Spinal cord (tissue), 9 donors: ENCODE measurements at regions not wholly inside any gene's neighbourhood (a gene's known extent, or its start where the extent isn't known, plus 50 kb on each side); places are given as distances from the start of the nearest gene placed in this dataset.
"Not testable (repeated sequence)": the region's sequence is repeated elsewhere in the genome, so short reads cannot be mapped to it uniquely, and the experiment has no call there.

ENCODE experiments used
- DNase-seq, 6 donors: peaks; one replicate each; pipeline versions ENCODE4 v3.0.0 to v3.0.0-alpha.2; 2013 to 2015; ENCODE audit warnings: low spot score in 6 of 6, low read depth in 4 of 6
- H3K27ac ChIP-seq: one replicate; pipeline ENCODE4 v1.5.1; 2013; ENCODE audit warnings: low read depth, low read length, control low read depth
- H3K27me3 ChIP-seq: one replicate; pipeline ENCODE4 v1.6.1; 2013; ENCODE audit warnings: low read length; ENCODE audit not compliant: control insufficient read depth, insufficient read depth
- H3K36me3 ChIP-seq: one replicate; pipeline ENCODE4 v1.6.1; 2013; ENCODE audit warnings: low read length; ENCODE audit not compliant: control insufficient read depth, insufficient read depth
- H3K4me1 ChIP-seq: one replicate; pipeline ENCODE4 v1.6.1; 2013; ENCODE audit warnings: low read length; ENCODE audit not compliant: control insufficient read depth, insufficient read depth
- H3K4me3 ChIP-seq: one replicate; pipeline ENCODE4 v1.5.1; 2013; ENCODE audit warnings: low read depth, low read length, control low read depth
- H3K9me3 ChIP-seq: one replicate; pipeline ENCODE4 v1.6.1; 2013; ENCODE audit warnings: low read length; ENCODE audit not compliant: control insufficient read depth, insufficient read depth
- WGBS: methylation state at CpG from one replicate; pipeline ENCODE4 v1.1.5; 2013; ENCODE audit warnings: missing lambda C conversion rate; ENCODE audit not compliant: insufficient coverage; 5-methylcytosine and 5-hydroxymethylcytosine counted together
- donor health status: healthy.

GRCh38 chrX:26557691-26558321, 341.8 kb downstream of the MAGEB5 start:
- Histone ChIP-seq H3K27me3 (no peaks in the 10 kb centered on the region), H3K9me3 (peaks cover 3% of the 10 kb centered on the region), H3K36me3 (no peaks in the 10 kb centered on the region), H3K27ac (no peak overlapping the region), H3K4me3 (no peak overlapping the region), H3K4me1 (no peaks in the 10 kb centered on the region)
- 86% methylated on average over 35 of the region's 35 CpGs for WGBS
- DNase-seq, result no peak

- not testable (repeated sequence) for H3K4me1 ChIP-seq, H3K36me3 ChIP-seq, H3K27me3 ChIP-seq, H3K27ac ChIP-seq, H3K4me3 ChIP-seq, DNase-seq, H3K9me3 ChIP-seq
- 42% methylated on average over 8 of the region's 8 CpGs for WGBS
Measured at GRCh38 chrX:26525768-26526167, 309.8 kb downstream of the MAGEB5 start.

- DNase-seq, result no peak
- Histone ChIP-seq H3K4me1 (no peaks in the 10 kb centered on the region), H3K36me3 (no peaks in the 10 kb centered on the region), H3K27ac (no peak overlapping the region), H3K9me3 (no peaks in the 10 kb centered on the region), H3K4me3 (no peak overlapping the region), H3K27me3 (no peaks in the 10 kb centered on the region)
- WGBS, result no CpG with 5 or more reads among the region's 2 CpGs
Measured at GRCh38 chrX:26522501-26522900, 306.5 kb downstream of the MAGEB5 start.

- H3K36me3 ChIP-seq, result no peaks in the 10 kb centered on the region
- no CpG with 5 or more reads among the region's 5 CpGs for WGBS
- peak in 4 of 6 donors; percentile 1 to 86 (median 4) for DNase-seq
- H3K27me3 ChIP-seq, result no peaks in the 10 kb centered on the region
- no peaks in the 10 kb centered on the region for H3K4me1 ChIP-seq
- no peaks in the 10 kb centered on the region for H3K9me3 ChIP-seq
- H3K4me3 ChIP-seq, result no peak overlapping the region
- no peak overlapping the region for H3K27ac ChIP-seq
Measured at GRCh38 chrX:26511589-26512363, 295.8 kb downstream of the MAGEB5 start.

GRCh38 chrX:26470941-26471340, 255.0 kb downstream of the MAGEB5 start:
- H3K27me3 ChIP-seq, result no peaks in the 10 kb centered on the region
- H3K36me3 ChIP-seq, result no peaks in the 10 kb centered on the region
- no peak overlapping the region for H3K27ac ChIP-seq
- DNase-seq, result no peak
- no peaks in the 10 kb centered on the region for H3K4me1 ChIP-seq
- H3K9me3 ChIP-seq, result peaks cover 3% of the 10 kb centered on the region
- WGBS, result no CpG with 5 or more reads among the region's 5 CpGs
- no peak overlapping the region for H3K4me3 ChIP-seq

- DNase-seq, result no peak
- H3K4me3 ChIP-seq, result no peak overlapping the region
- 88% methylated on average over 3 of the region's 4 CpGs for WGBS
Measured at GRCh38 chrX:26466387-26466786, 250.4 kb downstream of the MAGEB5 start.

GRCh38 chrX:26445288-26445687, 229.3 kb downstream of the MAGEB5 start:
- Histone ChIP-seq H3K27ac (no peak overlapping the region), H3K27me3 (no peaks in the 10 kb centered on the region), H3K4me3 (no peak overlapping the region), H3K4me1 (no peaks in the 10 kb centered on the region), H3K36me3 (no peaks in the 10 kb centered on the region), H3K9me3 (no peaks in the 10 kb centered on the region)
- no peak for DNase-seq
- WGBS, result no CpG with 5 or more reads among the region's 2 CpGs

More at GRCh38 chrX:26466387-26466786, 250.4 kb downstream of the MAGEB5 start:
- Histone ChIP-seq H3K36me3 (no peaks in the 10 kb centered on the region), H3K27ac (no peak overlapping the region), H3K27me3 (no peaks in the 10 kb centered on the region), H3K9me3 (peaks cover 3% of the 10 kb centered on the region), H3K4me1 (no peaks in the 10 kb centered on the region)

GRCh38 chrX:26444417-26444816, 228.4 kb downstream of the MAGEB5 start:
- not testable (repeated sequence) for H3K27ac ChIP-seq, H3K4me3 ChIP-seq, H3K36me3 ChIP-seq, H3K9me3 ChIP-seq, H3K27me3 ChIP-seq, DNase-seq, H3K4me1 ChIP-seq
- WGBS, result no CpG with 5 or more reads among the region's 3 CpGs

GRCh38 chrX:26442340-26442739, 226.4 kb downstream of the MAGEB5 start:
- WGBS, result no CpG with 5 or more reads among the region's 1 CpG
- H3K4me1 ChIP-seq, result no peaks in the 10 kb centered on the region
- peak in 5 of 6 donors; percentile 4 to 86 (median 29) for DNase-seq
- H3K4me3 ChIP-seq, result no peak overlapping the region
- no peaks in the 10 kb centered on the region for H3K27me3 ChIP-seq
- H3K27ac ChIP-seq, result no peak overlapping the region
- H3K9me3 ChIP-seq, result no peaks in the 10 kb centered on the region
- no peaks in the 10 kb centered on the region for H3K36me3 ChIP-seq

- Histone ChIP-seq H3K27me3 (no peaks in the 10 kb centered on the region), H3K4me3 (no peak overlapping the region), H3K27ac (no peak overlapping the region), H3K9me3 (peaks cover 1% of the 10 kb centered on the region), H3K4me1 (no peaks in the 10 kb centered on the region), H3K36me3 (no peaks in the 10 kb centered on the region)
- no CpG with 5 or more reads among the region's 3 CpGs for WGBS
- DNase-seq, result no peak
Measured at GRCh38 chrX:26414534-26414933, 198.6 kb downstream of the MAGEB5 start.
